Hepatocyte (in vitro differentiated cells): ENCODE measurements at regions not wholly inside any gene's neighbourhood (a gene's known extent, or its start where the extent isn't known, plus 50 kb on each side); places are given as distances from the start of the nearest gene placed in this dataset.

Source experiments
- DNase-seq: peaks from one replicate; pipeline ENCODE4 v3.0.0-alpha.2; 2016; ENCODE audit warnings: low spot score
- H2AFZ ChIP-seq: fragments of 200-600 bp; sonication (generic); 2 replicates; pipeline ENCODE4 v1.6.0; 2016; ENCODE audit warnings: antibody characterized with exemption, mild to moderate bottlenecking
- H3K27ac ChIP-seq: fragments of 200-600 bp; sonication (generic); 2 replicates; pipeline ENCODE4 v1.5.1; 2016; ENCODE audit warnings: mild to moderate bottlenecking
- H3K27me3 ChIP-seq: fragments of 200-600 bp; sonication (generic); 2 replicates; pipeline ENCODE4 v1.6.1; 2016
- H3K36me3 ChIP-seq: fragments of 200-600 bp; sonication (generic); replicated peaks from 2 replicates; pipeline ENCODE4 v1.5.1; 2016; ENCODE audit warnings: low read depth; ENCODE audit not compliant: insufficient read depth
- H3K4me1 ChIP-seq: fragments of 200-600 bp; sonication (generic); 2 replicates; pipeline ENCODE4 v1.5.1; 2016; ENCODE audit warnings: mild to moderate bottlenecking, moderate library complexity; ENCODE audit not compliant: insufficient read depth
- H3K4me2 ChIP-seq: fragments of 200-600 bp; sonication (generic); 2 replicates; pipeline ENCODE4 v1.6.0; 2016
- H3K4me3 ChIP-seq: fragments of 200-600 bp; sonication (generic); 2 replicates; pipeline ENCODE4 v1.5.1; 2016; ENCODE audit warnings: mild to moderate bottlenecking
- H3K79me2 ChIP-seq: fragments of 200-600 bp; sonication (generic); 2 replicates; pipeline ENCODE4 v1.6.0; 2017; ENCODE audit warnings: mild to moderate bottlenecking
- H3K9me2 ChIP-seq: fragments of 200-600 bp; sonication (generic); replicated peaks from 2 replicates; pipeline ENCODE4 v1.6.0; 2017; ENCODE audit warnings: mild to moderate bottlenecking; ENCODE audit not compliant: insufficient read depth
- H3K9me3 ChIP-seq: fragments of 200-600 bp; sonication (generic); 2 replicates; pipeline ENCODE4 v1.5.1; 2016; ENCODE audit warnings: low read depth, mild to moderate bottlenecking
- H4K20me1 ChIP-seq: fragments of 200-600 bp; sonication (generic); 2 replicates; pipeline ENCODE4 v1.6.0; 2016; ENCODE audit warnings: mild to moderate bottlenecking; ENCODE audit not compliant: insufficient read depth, poor library complexity, severe bottlenecking
- EZH2 ChIP-seq: fragments of 200-600 bp; sonication (generic); IDR thresholded peaks from 2 replicates; pipeline ENCODE4 v1.6.1; 2016; ENCODE audit warnings: antibody characterized with exemption, mild to moderate bottlenecking, borderline replicate concordance
- EZH2phosphoT487 ChIP-seq: fragments of 200-600 bp; sonication (generic); IDR thresholded peaks from one replicate; pipeline ENCODE4 v1.6.1; 2018; ENCODE audit warnings: antibody characterized with exemption, mild to moderate bottlenecking, low read depth, moderate library complexity; ENCODE audit not compliant: unreplicated experiment, severe bottlenecking
- WGBS: methylation state at CpG from one replicate; pipeline ENCODE4 v1.1.6; 2016; ENCODE audit warnings: low lambda C conversion rate; ENCODE audit errors: missing lambda C conversion rate; 5-methylcytosine and 5-hydroxymethylcytosine counted together
- TF ChIP-seq, protein P1 (sequence below): fragments of 200-600 bp; sonication (generic); IDR thresholded peaks from 2 replicates; pipeline ENCODE4 v1.5.1; 2016; ENCODE audit warnings: antibody characterized with exemption, mild to moderate bottlenecking; ENCODE audit not compliant: poor library complexity

DNA sequence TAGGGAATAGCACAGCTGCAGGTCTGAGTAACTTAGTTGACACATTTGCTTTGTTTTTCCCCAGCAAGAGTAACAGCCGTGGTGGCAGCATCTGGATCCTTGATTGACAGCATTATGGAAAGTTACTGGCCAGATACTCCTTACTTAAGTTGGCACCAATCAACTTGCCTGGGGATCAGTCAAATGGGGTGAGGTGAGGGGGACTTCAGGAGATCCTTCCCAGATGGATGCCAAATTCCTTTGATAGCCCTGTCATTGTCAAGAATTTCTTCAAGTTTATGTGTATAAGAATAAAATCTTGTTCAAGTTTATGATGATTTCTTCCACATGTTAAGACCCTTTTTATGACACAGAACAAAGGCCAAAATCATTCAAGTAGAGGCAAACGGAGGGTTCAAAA, 618.4 kb downstream of the SLC6A15 start:
- Histone ChIP-seq H3K9me2 (no peaks in the 10 kb centered on the region), H4K20me1 (no peaks in the 10 kb centered on the region), H3K36me3 (no peaks in the 10 kb centered on the region), H3K27ac (no peak overlapping the region), H3K4me1 (no peaks in the 10 kb centered on the region), H3K9me3 (no peaks in the 10 kb centered on the region), H3K79me2 (no peaks in the 10 kb centered on the region), H3K4me2 (no peak overlapping the region), H3K4me3 (no peak overlapping the region), H2AFZ (no peak overlapping the region), H3K27me3 (no peaks in the 10 kb centered on the region)
- no peak for DNase-seq
- WGBS: 54% methylated on average over 2 of the region's 2 CpGs
- TF ChIP-seq, protein P1, sequence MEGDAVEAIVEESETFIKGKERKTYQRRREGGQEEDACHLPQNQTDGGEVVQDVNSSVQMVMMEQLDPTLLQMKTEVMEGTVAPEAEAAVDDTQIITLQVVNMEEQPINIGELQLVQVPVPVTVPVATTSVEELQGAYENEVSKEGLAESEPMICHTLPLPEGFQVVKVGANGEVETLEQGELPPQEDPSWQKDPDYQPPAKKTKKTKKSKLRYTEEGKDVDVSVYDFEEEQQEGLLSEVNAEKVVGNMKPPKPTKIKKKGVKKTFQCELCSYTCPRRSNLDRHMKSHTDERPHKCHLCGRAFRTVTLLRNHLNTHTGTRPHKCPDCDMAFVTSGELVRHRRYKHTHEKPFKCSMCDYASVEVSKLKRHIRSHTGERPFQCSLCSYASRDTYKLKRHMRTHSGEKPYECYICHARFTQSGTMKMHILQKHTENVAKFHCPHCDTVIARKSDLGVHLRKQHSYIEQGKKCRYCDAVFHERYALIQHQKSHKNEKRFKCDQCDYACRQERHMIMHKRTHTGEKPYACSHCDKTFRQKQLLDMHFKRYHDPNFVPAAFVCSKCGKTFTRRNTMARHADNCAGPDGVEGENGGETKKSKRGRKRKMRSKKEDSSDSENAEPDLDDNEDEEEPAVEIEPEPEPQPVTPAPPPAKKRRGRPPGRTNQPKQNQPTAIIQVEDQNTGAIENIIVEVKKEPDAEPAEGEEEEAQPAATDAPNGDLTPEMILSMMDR: no peak
- TF ChIP-seq EZH2 (no peak), EZH2phosphoT487 (no peak)

GRCh38 chr12:84290168-84290567, 622.4 kb downstream of the SLC6A15 start:
- H3K4me3 ChIP-seq: no peak overlapping the region
- H3K4me1 ChIP-seq: no peaks in the 10 kb centered on the region
- H4K20me1 ChIP-seq: no peaks in the 10 kb centered on the region
- H3K9me3 ChIP-seq: no peaks in the 10 kb centered on the region
- TF ChIP-seq EZH2 (no peak), EZH2phosphoT487 (no peak)
- no peak overlapping the region for H2AFZ ChIP-seq
- no peaks in the 10 kb centered on the region for H3K9me2 ChIP-seq
- H3K4me2 ChIP-seq: no peak overlapping the region
- H3K36me3 ChIP-seq: no peaks in the 10 kb centered on the region
- no peak for DNase-seq
- H3K79me2 ChIP-seq: no peaks in the 10 kb centered on the region
- H3K27ac ChIP-seq: no peak overlapping the region
- H3K27me3 ChIP-seq: no peaks in the 10 kb centered on the region

GRCh38 chr12:84277986-84278385, 634.6 kb downstream of the SLC6A15 start:
- Histone ChIP-seq H3K9me3 (no peaks in the 10 kb centered on the region), H3K79me2 (no peaks in the 10 kb centered on the region), H3K27ac (no peak overlapping the region), H3K4me1 (no peaks in the 10 kb centered on the region), H2AFZ (no peak overlapping the region), H4K20me1 (no peaks in the 10 kb centered on the region), H3K4me3 (no peak overlapping the region), H3K27me3 (no peaks in the 10 kb centered on the region), H3K4me2 (no peak overlapping the region), H3K36me3 (no peaks in the 10 kb centered on the region), H3K9me2 (no peaks in the 10 kb centered on the region)
- TF ChIP-seq, protein P1: no peak
- no peak for TF ChIP-seq EZH2
- TF ChIP-seq EZH2phosphoT487: no peak
- WGBS: 84% methylated on average over 2 of the region's 2 CpGs
- no peak for DNase-seq

- Histone ChIP-seq H3K79me2 (no peaks in the 10 kb centered on the region), H4K20me1 (no peaks in the 10 kb centered on the region), H2AFZ (no peak overlapping the region), H3K27ac (no peak overlapping the region), H3K4me2 (no peak overlapping the region), H3K4me3 (no peak overlapping the region), H3K36me3 (no peaks in the 10 kb centered on the region), H3K9me2 (no peaks in the 10 kb centered on the region), H3K4me1 (no peaks in the 10 kb centered on the region), H3K27me3 (no peaks in the 10 kb centered on the region), H3K9me3 (no peaks in the 10 kb centered on the region)
- TF ChIP-seq EZH2 (no peak), EZH2phosphoT487 (no peak)
- TF ChIP-seq, protein P1: no peak
- no peak for DNase-seq
- WGBS: 48% methylated on average over 2 of the region's 2 CpGs
Measured at GRCh38 chr12:84276215-84276614, 636.4 kb downstream of the SLC6A15 start.
